ENCODE measurements at regions not wholly inside any gene's neighbourhood (a gene's known extent, or its start where the extent isn't known, plus 50 kb on each side); places are given as distances from the start of the nearest gene placed in this dataset.
"Not testable (repeated sequence)": the region's sequence is repeated elsewhere in the genome, so short reads cannot be mapped to it uniquely, and the experiment has no call there.

GRCh38 chr1:244319283-244320132 lies 132.2 kb downstream of the ADSS2 start:
- DNase-seq = peak; percentile 57
- peak; percentile 91 for ATAC-seq (ENCODE audit: low read depth in 2 of 2)
- Mint-ChIP-seq H3K27me3 (no peaks in the 10 kb centered on the region), H3K9me3 (peaks cover 0 to 2% (median 0%) of the 10 kb centered on the region in 7 donors), H3K4me1 (peaks cover 11 to 32% (median 20%) of the 10 kb centered on the region in 3 donors), H3K4me3 (peak overlapping the region; percentile 1 to 86 (median 58)), H3K36me3 (no peaks in the 10 kb centered on the region), H3K27ac (peak overlapping the region; percentile 19 to 93 (median 55))

GRCh38 chr1:244322181-244322580 lies 129.5 kb downstream of the ADSS2 start:
- H3K9me3 Mint-ChIP-seq = peaks cover 0 to 2% (median 0%) of the 10 kb centered on the region in 7 donors
- H3K27me3 Mint-ChIP-seq = peaks cover 0 to 5% (median 3%) of the 10 kb centered on the region in 3 donors
- no peak for DNase-seq
- no peak overlapping the region for H3K4me3 Mint-ChIP-seq
- H3K27ac Mint-ChIP-seq = peak overlapping the region in 1 of 6 donors; percentile 33
- peaks cover 23 to 47% (median 29%) of the 10 kb centered on the region in 3 donors for H3K4me1 Mint-ChIP-seq
- no peaks in the 10 kb centered on the region for H3K36me3 Mint-ChIP-seq
- ATAC-seq (ENCODE audit: low read depth in 2 of 2) = no peak

- H3K9me3 Mint-ChIP-seq = peaks cover 0 to 3% (median 0%) of the 10 kb centered on the region in 7 donors
- peak overlapping the region in 1 of 6 donors; percentile 70 for H3K27ac Mint-ChIP-seq
- H3K27me3 Mint-ChIP-seq = peaks cover 0 to 5% (median 3%) of the 10 kb centered on the region in 3 donors
- peaks cover 23 to 47% (median 29%) of the 10 kb centered on the region in 3 donors for H3K4me1 Mint-ChIP-seq
- H3K4me3 Mint-ChIP-seq = peak overlapping the region in 1 of 8 donors; percentile 50
- H3K36me3 Mint-ChIP-seq = no peaks in the 10 kb centered on the region
- no peak for DNase-seq
- no peak for ATAC-seq (ENCODE audit: low read depth in 2 of 2)
These were observed 128.8 kb downstream of the ADSS2 start for GRCh38 chr1:244322791-244323521.

GRCh38 chr1:244324176-244324883 lies 127.4 kb downstream of the ADSS2 start:
- H3K9me3 Mint-ChIP-seq = peaks cover 2 to 12% (median 4%) of the 10 kb centered on the region in 7 donors
- H3K36me3 Mint-ChIP-seq = peaks cover 0 to 8% of the 10 kb centered on the region in 2 donors
- peak overlapping the region in 5 of 8 donors; percentile 73 to 92 (median 88) for H3K4me3 Mint-ChIP-seq
- ATAC-seq (ENCODE audit: low read depth in 2 of 2) (no peak), DNase-seq (no peak)
- H3K27me3 Mint-ChIP-seq = peaks cover 0 to 5% (median 3%) of the 10 kb centered on the region in 3 donors
- peaks cover 19 to 41% (median 22%) of the 10 kb centered on the region in 3 donors for H3K4me1 Mint-ChIP-seq
- H3K27ac Mint-ChIP-seq = peak overlapping the region in 3 of 6 donors; percentile 63 to 86 (median 82)

- Mint-ChIP-seq H3K27me3 (peaks cover 0 to 5% (median 3%) of the 10 kb centered on the region in 3 donors), H3K36me3 (peaks cover 0 to 8% of the 10 kb centered on the region in 2 donors), H3K27ac (peak overlapping the region in 4 of 6 donors; percentile 21 to 86 (median 72)), H3K4me3 (peak overlapping the region in 5 of 8 donors; percentile 73 to 92 (median 88)), H3K9me3 (peaks cover 2 to 12% (median 4%) of the 10 kb centered on the region in 7 donors), H3K4me1 (peaks cover 12 to 33% (median 15%) of the 10 kb centered on the region in 3 donors)
- DNase-seq (peak; percentile 31), ATAC-seq (ENCODE audit: low read depth in 2 of 2) (peak in 1 of 2 donors; percentile 89)
These were observed 126.5 kb downstream of the ADSS2 start for GRCh38 chr1:244325056-244325758.

- ATAC-seq (ENCODE audit: low read depth in 2 of 2) (no peak), DNase-seq (no peak)
- Mint-ChIP-seq H3K27me3 (peaks cover 0 to 5% (median 3%) of the 10 kb centered on the region in 3 donors), H3K36me3 (peaks cover 0 to 8% of the 10 kb centered on the region in 2 donors), H3K4me3 (peak overlapping the region in 1 of 8 donors; percentile 21), H3K27ac (peak overlapping the region in 1 of 6 donors; percentile 30), H3K4me1 (peaks cover 12 to 26% (median 15%) of the 10 kb centered on the region in 3 donors), H3K9me3 (peaks cover 2 to 12% (median 4%) of the 10 kb centered on the region in 7 donors)
These were observed 125.0 kb downstream of the ADSS2 start for GRCh38 chr1:244326757-244327156.

GRCh38 chr1:244327533-244327932 lies 124.2 kb downstream of the ADSS2 start:
- no peak for ATAC-seq (ENCODE audit: low read depth in 2 of 2)
- no peak for DNase-seq
- Mint-ChIP-seq H3K36me3 (peaks cover 5 to 8% of the 10 kb centered on the region in 2 donors), H3K9me3 (peaks cover 2 to 12% (median 7%) of the 10 kb centered on the region in 7 donors), H3K4me3 (no peak overlapping the region), H3K27ac (no peak overlapping the region), H3K4me1 (peaks cover 12 to 26% (median 18%) of the 10 kb centered on the region in 3 donors), H3K27me3 (peaks cover 5 to 9% (median 6%) of the 10 kb centered on the region in 3 donors)

- H3K4me1 Mint-ChIP-seq = peaks cover 12 to 25% (median 20%) of the 10 kb centered on the region in 3 donors
- peaks cover 8% of the 10 kb centered on the region in 2 donors for H3K36me3 Mint-ChIP-seq
- peaks cover 2 to 12% (median 7%) of the 10 kb centered on the region in 7 donors for H3K9me3 Mint-ChIP-seq
- peaks cover 8 to 18% (median 14%) of the 10 kb centered on the region in 3 donors for H3K27me3 Mint-ChIP-seq
- H3K4me3 Mint-ChIP-seq = no peak overlapping the region
- H3K27ac Mint-ChIP-seq = no peak overlapping the region
- no peak for ATAC-seq (ENCODE audit: low read depth in 2 of 2)
- DNase-seq = no peak
These were observed 123.2 kb downstream of the ADSS2 start for GRCh38 chr1:244328476-244328875.

- DNase-seq (no peak), ATAC-seq (ENCODE audit: low read depth in 2 of 2) (no peak)
- Mint-ChIP-seq H3K27ac (no peak overlapping the region), H3K27me3 (peaks cover 8 to 31% (median 26%) of the 10 kb centered on the region in 3 donors), H3K4me3 (no peak overlapping the region), H3K4me1 (peaks cover 10 to 14% (median 12%) of the 10 kb centered on the region in 3 donors), H3K9me3 (peaks cover 2 to 12% (median 7%) of the 10 kb centered on the region in 7 donors), H3K36me3 (peaks cover 8% of the 10 kb centered on the region in 2 donors)
These were observed 122.0 kb downstream of the ADSS2 start for GRCh38 chr1:244329591-244330317.

- H3K4me3 Mint-ChIP-seq = no peak overlapping the region
- H3K27ac Mint-ChIP-seq = no peak overlapping the region
These were observed 121.4 kb downstream of the ADSS2 start for GRCh38 chr1:244330318-244330625.

GRCh38 chr1:244332761-244333160 lies 118.9 kb downstream of the ADSS2 start:
- H3K27ac Mint-ChIP-seq = peak overlapping the region in 1 of 6 donors; percentile 48
- DNase-seq; ATAC-seq (ENCODE audit: low read depth in 2 of 2); H3K36me3 Mint-ChIP-seq; H3K4me1 Mint-ChIP-seq; H3K4me3 Mint-ChIP-seq: not testable (repeated sequence)
- H3K9me3 Mint-ChIP-seq = peaks cover 2 to 12% (median 5%) of the 10 kb centered on the region in 7 donors
- peaks cover 9 to 31% (median 27%) of the 10 kb centered on the region in 3 donors for H3K27me3 Mint-ChIP-seq

More at GRCh38 chr1:244330318-244330625, 121.4 kb downstream of the ADSS2 start:
- Mint-ChIP-seq H3K36me3 (peaks cover 8% of the 10 kb centered on the region in 2 donors), H3K9me3 (peaks cover 2 to 12% (median 7%) of the 10 kb centered on the region in 7 donors), H3K4me1 (peaks cover 5 to 9% (median 7%) of the 10 kb centered on the region in 3 donors), H3K27me3 (peaks cover 8 to 31% (median 27%) of the 10 kb centered on the region in 3 donors)
- no peak for ATAC-seq (ENCODE audit: low read depth in 2 of 2)
- DNase-seq = no peak

- peaks cover 13 to 31% (median 27%) of the 10 kb centered on the region in 3 donors for H3K27me3 Mint-ChIP-seq
- not testable (repeated sequence) for H3K9me3 Mint-ChIP-seq; H3K4me1 Mint-ChIP-seq; ATAC-seq (ENCODE audit: low read depth in 2 of 2); H3K4me3 Mint-ChIP-seq; H3K36me3 Mint-ChIP-seq; H3K27ac Mint-ChIP-seq; DNase-seq
These were observed 117.4 kb downstream of the ADSS2 start for GRCh38 chr1:244334315-244334714.

Measured in naive B cell (primary cell).